ENCODE measurements at regions not wholly inside any gene's neighbourhood (a gene's known extent, or its start where the extent isn't known, plus 50 kb on each side); places are given as distances from the start of the nearest gene placed in this dataset.

DNA sequence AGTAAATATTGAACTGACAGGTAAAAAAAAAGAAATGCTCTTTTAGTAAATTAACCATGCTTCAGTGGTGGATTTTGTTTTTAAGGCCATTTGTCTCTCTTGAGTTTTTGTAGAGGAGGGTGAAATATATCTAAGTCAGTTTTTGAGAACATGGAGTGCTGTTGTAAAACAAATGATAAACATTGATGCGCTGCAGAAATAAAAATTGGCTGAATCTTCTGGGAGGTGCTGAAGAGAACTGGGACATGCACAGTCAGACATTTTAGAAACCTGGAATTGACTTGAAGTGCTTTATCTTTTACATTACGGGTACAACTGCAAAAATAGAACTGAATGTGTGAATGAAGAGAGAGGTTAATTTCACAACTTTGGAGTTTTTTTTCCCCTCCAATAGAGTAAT lies 203.0 kb upstream of the HDAC9 start:
- TF ChIP-seq, protein P1, sequence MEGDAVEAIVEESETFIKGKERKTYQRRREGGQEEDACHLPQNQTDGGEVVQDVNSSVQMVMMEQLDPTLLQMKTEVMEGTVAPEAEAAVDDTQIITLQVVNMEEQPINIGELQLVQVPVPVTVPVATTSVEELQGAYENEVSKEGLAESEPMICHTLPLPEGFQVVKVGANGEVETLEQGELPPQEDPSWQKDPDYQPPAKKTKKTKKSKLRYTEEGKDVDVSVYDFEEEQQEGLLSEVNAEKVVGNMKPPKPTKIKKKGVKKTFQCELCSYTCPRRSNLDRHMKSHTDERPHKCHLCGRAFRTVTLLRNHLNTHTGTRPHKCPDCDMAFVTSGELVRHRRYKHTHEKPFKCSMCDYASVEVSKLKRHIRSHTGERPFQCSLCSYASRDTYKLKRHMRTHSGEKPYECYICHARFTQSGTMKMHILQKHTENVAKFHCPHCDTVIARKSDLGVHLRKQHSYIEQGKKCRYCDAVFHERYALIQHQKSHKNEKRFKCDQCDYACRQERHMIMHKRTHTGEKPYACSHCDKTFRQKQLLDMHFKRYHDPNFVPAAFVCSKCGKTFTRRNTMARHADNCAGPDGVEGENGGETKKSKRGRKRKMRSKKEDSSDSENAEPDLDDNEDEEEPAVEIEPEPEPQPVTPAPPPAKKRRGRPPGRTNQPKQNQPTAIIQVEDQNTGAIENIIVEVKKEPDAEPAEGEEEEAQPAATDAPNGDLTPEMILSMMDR (IDR thresholded peaks at IDR 0.05), result no peak
- no peak for TF ChIP-seq POLR2A (IDR thresholded peaks at IDR 0.05)
